Muscle layer of colon (tissue), 2 donors: ENCODE measurements at regions not wholly inside any gene's neighbourhood (a gene's known extent, or its start where the extent isn't known, plus 50 kb on each side); places are given as distances from the start of the nearest gene placed in this dataset.

Experiments
- H3K27ac ChIP-seq: one replicate; pipeline ENCODE4 v1.7.0; 2013; ENCODE audit warnings: low read depth, mild to moderate bottlenecking, low read length, moderate library complexity
- H3K27me3 ChIP-seq, 2 donors: one replicate each; pipeline ENCODE4 v1.7.0; 2013; ENCODE audit warnings: low read length in 2 of 2, mild to moderate bottlenecking in 2 of 2; ENCODE audit not compliant: insufficient read depth in 2 of 2, control insufficient read depth in 1 of 2
- H3K36me3 ChIP-seq: one replicate; pipeline ENCODE4 v1.7.0; 2013; ENCODE audit warnings: mild to moderate bottlenecking, low read length; ENCODE audit not compliant: insufficient read depth
- H3K4me1 ChIP-seq: one replicate; pipeline ENCODE4 v1.7.0; 2013; ENCODE audit warnings: mild to moderate bottlenecking, low read length; ENCODE audit not compliant: insufficient read depth
- H3K4me3 ChIP-seq, 2 donors: one replicate each; pipeline ENCODE4 v1.7.0; 2013; ENCODE audit warnings: low read length in 2 of 2, low read depth in 1 of 2, mild to moderate bottlenecking in 1 of 2, moderate library complexity in 1 of 2
- H3K9ac ChIP-seq: one replicate; pipeline ENCODE4 v1.7.0; 2013; ENCODE audit warnings: low read length
- H3K9me3 ChIP-seq: one replicate; pipeline ENCODE4 v1.7.0; 2013; ENCODE audit warnings: mild to moderate bottlenecking, low read length
- donor health status: abdominal sarcoma.
- donor health status: Adenocarcinoma of cecum.

- Histone ChIP-seq H3K4me3 (no peak overlapping the region), H3K4me1 (no peaks in the 10 kb centered on the region), H3K9me3 (no peaks in the 10 kb centered on the region), H3K27ac (no peak overlapping the region), H3K27me3 (no peaks in the 10 kb centered on the region), H3K36me3 (no peaks in the 10 kb centered on the region), H3K9ac (no peak overlapping the region)
These were observed 409.5 kb upstream of the REG3G start for GRCh38 chr2:78615956-78616355.

GRCh38 chr2:78634425-78634824 is 391.1 kb upstream of the REG3G start:
- Histone ChIP-seq H3K27me3 (no peaks in the 10 kb centered on the region), H3K9ac (no peak overlapping the region), H3K36me3 (no peaks in the 10 kb centered on the region), H3K4me3 (no peak overlapping the region), H3K4me1 (no peaks in the 10 kb centered on the region), H3K9me3 (no peaks in the 10 kb centered on the region), H3K27ac (no peak overlapping the region)

GRCh38 chr2:78644854-78645253 is 380.6 kb upstream of the REG3G start:
- Histone ChIP-seq H3K27ac (no peak overlapping the region), H3K4me3 (no peak overlapping the region), H3K9ac (no peak overlapping the region), H3K36me3 (no peaks in the 10 kb centered on the region), H3K9me3 (no peaks in the 10 kb centered on the region), H3K4me1 (no peaks in the 10 kb centered on the region), H3K27me3 (no peaks in the 10 kb centered on the region)

- H3K36me3 ChIP-seq = no peaks in the 10 kb centered on the region
- H3K9me3 ChIP-seq = no peaks in the 10 kb centered on the region
- no peaks in the 10 kb centered on the region for H3K27me3 ChIP-seq
- H3K9ac ChIP-seq = no peak overlapping the region
- no peak overlapping the region for H3K4me3 ChIP-seq
- no peak overlapping the region for H3K27ac ChIP-seq
- no peaks in the 10 kb centered on the region for H3K4me1 ChIP-seq
These were observed 378.8 kb upstream of the REG3G start for GRCh38 chr2:78646533-78647364.

DNA sequence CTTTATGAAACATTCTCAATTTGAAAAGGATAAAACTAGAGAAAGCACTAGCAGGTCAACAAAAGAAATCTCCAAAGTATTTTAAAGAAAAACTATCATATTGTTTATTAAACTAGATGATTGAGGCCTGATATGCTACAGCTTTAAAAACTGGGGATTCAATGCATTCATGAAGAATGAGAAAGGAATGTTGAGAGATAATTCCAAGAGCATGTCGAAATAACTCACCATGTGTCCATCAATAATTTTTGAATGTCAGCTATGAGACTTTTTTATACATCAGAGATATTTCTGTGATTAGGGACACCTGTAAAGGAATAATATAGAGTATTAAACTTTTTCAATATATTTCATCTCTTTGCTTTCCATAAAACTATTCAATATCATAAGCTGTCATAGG is 376.9 kb upstream of the REG3G start:
- Histone ChIP-seq H3K4me3 (no peak overlapping the region), H3K36me3 (no peaks in the 10 kb centered on the region), H3K9me3 (no peaks in the 10 kb centered on the region), H3K9ac (no peak overlapping the region), H3K4me1 (no peaks in the 10 kb centered on the region), H3K27me3 (no peaks in the 10 kb centered on the region), H3K27ac (no peak overlapping the region)

DNA sequence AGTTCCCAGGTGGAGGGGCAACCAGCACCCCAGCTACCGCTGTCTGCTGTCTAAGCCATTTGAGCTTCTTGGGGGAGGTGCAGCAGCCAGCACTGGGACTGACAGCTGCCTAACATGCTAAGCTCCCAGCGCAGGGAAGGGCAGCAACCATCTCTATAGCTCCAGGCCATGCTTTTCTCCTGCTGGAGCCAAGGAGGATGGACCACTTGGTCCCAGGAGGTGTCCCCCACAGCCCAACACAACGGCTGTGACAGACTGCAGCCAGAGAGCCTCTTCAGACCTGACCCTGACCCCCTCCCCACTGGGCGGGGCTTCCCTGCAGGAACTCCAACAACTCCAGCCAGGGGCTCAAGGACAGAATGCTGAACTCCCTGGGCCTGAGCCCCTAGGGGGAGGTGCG is 370.6 kb upstream of the REG3G start:
- Histone ChIP-seq H3K27me3 (no peaks in the 10 kb centered on the region), H3K36me3 (no peaks in the 10 kb centered on the region), H3K9ac (no peak overlapping the region)

DNA sequence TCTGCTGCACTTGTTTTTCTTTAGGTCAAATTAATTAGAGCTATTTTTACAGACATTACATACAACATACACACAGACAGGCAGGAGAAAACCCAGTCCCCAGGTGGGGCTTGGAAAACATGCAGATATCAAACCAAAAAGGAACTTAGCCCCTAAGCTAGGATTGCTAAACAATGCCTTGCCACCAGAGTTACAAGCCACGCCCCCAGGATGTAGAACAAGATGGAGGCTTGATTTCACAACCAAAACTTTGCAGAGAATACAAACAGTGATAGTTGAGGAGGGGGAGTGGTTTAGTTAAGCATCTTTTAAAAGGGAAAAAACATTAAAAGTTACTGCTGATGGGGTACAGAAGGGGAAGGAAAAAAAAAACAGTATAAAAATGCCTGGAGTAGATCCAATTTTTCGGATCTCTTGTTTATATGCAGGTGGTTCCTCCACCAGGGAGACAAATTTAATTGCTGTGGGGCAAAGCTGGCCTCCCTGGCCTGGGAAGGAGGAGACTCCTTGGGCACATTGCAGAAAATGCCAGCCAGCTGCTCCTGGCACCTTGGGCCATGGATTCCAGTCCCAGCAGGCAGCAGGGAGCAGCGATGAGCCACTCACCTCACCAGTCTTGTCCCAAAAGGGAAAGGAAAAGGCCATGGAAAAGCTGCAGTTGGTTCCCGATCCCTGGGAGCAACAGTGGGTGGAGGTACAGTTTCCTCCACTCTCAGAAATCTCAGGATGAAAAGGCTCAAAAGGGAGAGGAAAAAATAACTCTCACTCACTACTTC is 348.4 kb upstream of the REG3G start:
- H3K27me3 ChIP-seq = no peaks in the 10 kb centered on the region
- no peaks in the 10 kb centered on the region for H3K36me3 ChIP-seq
- no peaks in the 10 kb centered on the region for H3K9me3 ChIP-seq
- H3K4me1 ChIP-seq = no peaks in the 10 kb centered on the region
- no peak overlapping the region for H3K9ac ChIP-seq
- no peak overlapping the region for H3K4me3 ChIP-seq
- no peak overlapping the region for H3K27ac ChIP-seq

More for the DNA sequence above, 370.6 kb upstream of the REG3G start:
- H3K27ac ChIP-seq = no peak overlapping the region
- no peaks in the 10 kb centered on the region for H3K4me1 ChIP-seq
- no peaks in the 10 kb centered on the region for H3K9me3 ChIP-seq
- no peak overlapping the region for H3K4me3 ChIP-seq

- no peaks in the 10 kb centered on the region for H3K4me1 ChIP-seq
- no peaks in the 10 kb centered on the region for H3K9me3 ChIP-seq
- H3K9ac ChIP-seq = no peak overlapping the region
- H3K36me3 ChIP-seq = no peaks in the 10 kb centered on the region
- H3K27me3 ChIP-seq = no peaks in the 10 kb centered on the region
- no peak overlapping the region for H3K27ac ChIP-seq
- no peak overlapping the region for H3K4me3 ChIP-seq
These were observed 347.7 kb upstream of the REG3G start for GRCh38 chr2:78677774-78678173.

DNA sequence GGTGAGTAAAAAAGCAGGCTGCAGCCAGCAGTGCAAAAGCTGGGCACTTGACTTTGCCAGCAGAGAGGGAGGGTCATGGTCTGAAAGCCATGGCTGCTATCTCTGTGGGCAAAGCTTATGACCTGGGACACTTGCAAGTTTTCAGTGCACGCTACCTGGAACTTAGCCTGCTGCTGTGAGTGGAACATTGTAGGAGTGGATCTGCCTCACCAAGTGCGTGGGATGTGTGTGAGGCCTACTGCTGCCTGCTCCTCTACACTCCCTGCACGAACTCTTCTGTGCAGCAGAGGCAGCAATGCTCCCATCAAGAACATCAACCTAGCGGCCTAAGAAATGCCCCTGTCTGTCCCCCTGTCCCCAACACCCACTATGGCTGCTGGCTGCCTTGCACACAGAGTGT is 344.1 kb upstream of the REG3G start:
- no peak overlapping the region for H3K4me3 ChIP-seq
- no peaks in the 10 kb centered on the region for H3K27me3 ChIP-seq
- H3K9ac ChIP-seq = no peak overlapping the region
- H3K9me3 ChIP-seq = no peaks in the 10 kb centered on the region
- no peak overlapping the region for H3K27ac ChIP-seq
- H3K36me3 ChIP-seq = no peaks in the 10 kb centered on the region
- no peaks in the 10 kb centered on the region for H3K4me1 ChIP-seq

- H3K27me3 ChIP-seq = no peaks in the 10 kb centered on the region
- H3K36me3 ChIP-seq = no peaks in the 10 kb centered on the region
- no peak overlapping the region for H3K27ac ChIP-seq
- no peak overlapping the region for H3K9ac ChIP-seq
- H3K4me3 ChIP-seq = no peak overlapping the region
- H3K9me3 ChIP-seq = no peaks in the 10 kb centered on the region
- H3K4me1 ChIP-seq = no peaks in the 10 kb centered on the region
These were observed 342.7 kb upstream of the REG3G start for GRCh38 chr2:78682781-78683180.

DNA sequence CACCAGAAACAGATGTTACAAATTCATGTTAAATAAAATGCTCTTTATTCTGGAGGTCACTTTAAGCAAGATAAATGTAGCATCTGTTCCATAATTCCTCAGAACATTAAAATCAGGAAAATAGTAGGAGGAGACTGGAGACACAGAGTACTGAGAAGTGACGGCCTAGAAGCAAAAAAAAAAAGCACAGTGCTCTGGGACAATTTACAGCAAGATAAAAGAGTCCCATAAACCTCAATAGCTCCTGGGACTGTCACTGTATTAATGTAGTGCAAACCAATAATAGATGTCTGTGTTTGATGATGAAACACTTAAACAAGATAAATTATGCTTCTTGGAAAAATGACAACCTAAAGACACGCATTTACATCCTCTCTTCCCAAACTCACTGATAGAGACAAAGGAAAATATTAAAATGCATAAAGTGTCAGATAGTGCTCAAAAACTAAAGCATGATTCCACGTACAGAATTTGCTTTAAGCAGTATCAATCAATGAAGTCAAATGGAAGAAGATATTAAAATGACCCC is 338.8 kb upstream of the REG3G start:
- no peak overlapping the region for H3K4me3 ChIP-seq
- no peaks in the 10 kb centered on the region for H3K4me1 ChIP-seq

More for the DNA sequence above, 338.8 kb upstream of the REG3G start:
- Histone ChIP-seq H3K27me3 (no peaks in the 10 kb centered on the region), H3K9me3 (no peaks in the 10 kb centered on the region), H3K27ac (no peak overlapping the region), H3K9ac (no peak overlapping the region), H3K36me3 (no peaks in the 10 kb centered on the region)
